ENCODE measurements at regions not wholly inside any gene's neighbourhood (a gene's known extent, or its start where the extent isn't known, plus 50 kb on each side); places are given as distances from the start of the nearest gene placed in this dataset.

- TF ChIP-seq GATA2 (IDR thresholded peaks at IDR 0.05; ENCODE audit: insufficient read depth, insufficient read length, low read depth, low read length), result no peak
- TF ChIP-seq EZH2 (IDR thresholded peaks at IDR 0.05; ENCODE audit: borderline replicate concordance, low read depth, low read length, severe bottlenecking), result no peak
- TF ChIP-seq CTCF (IDR thresholded peaks at IDR 0.05; ENCODE audit: extremely low read depth in 1 of 2, insufficient read depth in 1 of 2, low read depth in 1 of 2, low read length in 2 of 2), result no peak
- no peak for TF ChIP-seq POLR2A (IDR thresholded peaks at IDR 0.05; ENCODE audit: low read depth, low read length)
Observed at GRCh38 chr6:103269581-103269980, 1590.1 kb downstream of the HACE1 start.

Data from endothelial cell of umbilical vein (primary cell).